SK-N-DZ (cell line): ENCODE measurements at regions not wholly inside any gene's neighbourhood (a gene's known extent, or its start where the extent isn't known, plus 50 kb on each side); places are given as distances from the start of the nearest gene placed in this dataset.
"Not testable (repeated sequence)": the region's sequence is repeated elsewhere in the genome, so short reads cannot be mapped to it uniquely, and the experiment has no call there.

Experiments
- DNase-seq: peaks from one replicate; pipeline ENCODE4 v3.0.0-alpha.2; 2015; ENCODE audit warnings: low spot score

DNA sequence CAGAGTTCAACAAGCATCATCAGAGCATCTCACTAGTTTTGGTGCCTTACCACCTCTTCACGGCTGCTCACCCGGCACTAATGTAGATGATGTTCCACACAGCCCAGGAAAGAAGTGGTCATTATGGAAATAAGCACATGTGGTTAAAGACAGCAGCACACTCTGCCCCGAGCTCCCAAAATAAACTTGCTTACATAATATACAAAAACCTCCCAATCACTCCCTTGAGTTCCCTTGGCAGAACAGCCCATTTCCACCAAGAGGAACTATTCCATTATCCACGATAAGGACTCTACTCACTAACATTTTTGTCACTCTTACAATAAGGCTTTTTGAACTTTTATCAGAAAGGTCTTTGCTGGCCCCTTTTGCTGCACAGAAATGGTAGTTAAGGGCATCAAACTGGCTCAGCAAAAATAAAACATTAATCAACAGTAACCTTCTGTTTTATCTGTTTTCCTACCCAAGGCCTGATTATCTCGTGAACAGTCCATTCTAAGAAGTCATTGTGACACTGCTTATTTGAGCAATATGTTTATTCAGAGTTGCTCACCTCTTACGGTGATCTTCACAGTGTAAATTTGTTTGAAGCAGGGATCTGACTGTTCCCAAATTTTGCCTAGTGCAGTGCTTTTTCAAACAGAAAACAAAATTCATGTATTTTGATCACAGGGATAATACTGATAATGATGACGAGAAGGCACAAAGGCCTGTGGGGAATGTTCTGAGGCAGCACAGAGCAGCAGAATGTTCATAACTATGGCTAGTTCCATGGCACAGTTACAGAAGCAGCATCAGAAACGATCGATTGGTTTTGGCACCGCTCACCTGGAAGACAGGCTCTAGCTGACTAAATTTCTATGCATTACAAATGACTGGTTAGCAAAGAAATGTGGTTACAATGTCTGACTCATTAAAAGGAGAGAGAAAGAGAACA is 399.8 kb upstream of the PIK3R1 start:
- DNase-seq = no peak

GRCh38 chr5:67814569-67815311 is 400.8 kb upstream of the PIK3R1 start:
- no peak for DNase-seq

DNA sequence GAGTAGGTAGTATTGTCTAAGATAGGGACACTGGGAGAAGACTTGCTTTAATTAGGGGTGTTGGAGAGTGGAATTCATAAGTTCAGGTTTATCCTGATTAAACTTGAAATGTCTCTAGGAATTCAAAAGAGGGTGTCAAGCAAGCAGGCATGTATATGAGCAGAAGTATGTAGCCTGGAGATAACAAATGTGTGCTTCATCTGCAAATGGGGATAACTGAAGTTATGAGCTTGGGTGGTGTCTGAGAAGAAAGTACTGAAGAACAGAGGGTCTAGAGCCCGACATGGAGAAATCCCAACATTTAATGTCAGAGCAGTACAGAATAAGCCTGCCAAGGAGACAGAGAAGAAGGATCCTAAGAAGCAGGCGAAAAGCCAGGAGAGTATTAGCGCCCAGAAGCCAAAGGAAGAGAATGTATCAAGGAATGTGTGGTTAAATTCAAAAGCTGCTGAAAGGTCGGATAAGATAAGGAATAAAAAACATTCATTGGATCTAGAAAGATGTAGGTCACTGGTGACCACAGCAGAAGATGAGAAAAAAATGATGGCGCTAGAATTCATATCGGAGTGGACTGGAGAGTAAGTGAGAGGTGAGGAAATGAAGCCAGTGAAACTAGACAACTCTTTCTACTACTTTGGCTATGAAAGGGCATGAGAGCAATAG is 401.5 kb upstream of the PIK3R1 start:
- DNase-seq = no peak

GRCh38 chr5:67809589-67809988 is 406.0 kb upstream of the PIK3R1 start:
- no peak for DNase-seq

DNA sequence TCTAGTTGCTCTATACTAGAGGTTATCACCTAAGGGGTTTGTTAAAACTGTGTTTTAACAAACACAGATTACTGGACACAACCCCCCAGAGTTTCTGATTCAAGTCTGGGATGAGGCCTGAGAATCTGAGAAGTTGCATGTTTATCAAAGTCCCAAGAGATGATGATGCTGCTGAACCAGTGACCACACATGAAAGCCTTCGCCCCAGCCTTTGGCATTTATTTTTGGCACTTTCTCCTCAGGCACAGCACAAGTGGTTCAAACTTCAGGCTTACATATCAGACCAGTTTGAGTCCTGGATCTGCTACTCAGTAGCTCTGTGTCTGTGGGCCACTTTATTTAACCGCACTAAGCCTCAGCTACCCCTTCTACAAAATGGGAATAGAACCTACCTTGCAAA is 407.2 kb upstream of the PIK3R1 start:
- no peak for DNase-seq

GRCh38 chr5:67807439-67807888 is 408.1 kb upstream of the PIK3R1 start:
- DNase-seq = no peak

- DNase-seq = peak; percentile 23
Observed at GRCh38 chr5:67806654-67807438, 408.7 kb upstream of the PIK3R1 start.

- DNase-seq = peak; percentile 25
Observed at GRCh38 chr5:67805666-67806348, 409.7 kb upstream of the PIK3R1 start.

DNA sequence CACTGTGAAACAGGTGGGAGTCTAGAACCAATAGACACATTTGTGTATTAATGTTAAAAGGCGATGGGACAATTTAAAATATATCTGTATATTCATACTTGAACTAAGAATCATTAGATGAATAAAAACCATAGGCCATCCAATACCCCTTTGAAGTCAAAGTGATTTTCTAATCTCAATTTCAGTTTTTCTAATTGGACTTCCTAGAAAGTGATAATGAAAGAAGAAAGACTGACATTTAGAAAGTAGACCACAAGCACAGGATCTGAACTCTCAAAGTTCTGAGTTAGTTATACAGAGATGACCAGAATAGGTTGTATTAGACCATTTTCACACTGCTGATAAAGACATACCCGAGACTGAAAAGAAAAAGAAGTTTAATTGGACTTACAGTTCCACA is 412.8 kb upstream of the PIK3R1 start:
- DNase-seq = no peak

GRCh38 chr5:67799732-67800234 is 415.8 kb upstream of the PIK3R1 start:
- no peak for DNase-seq

DNA sequence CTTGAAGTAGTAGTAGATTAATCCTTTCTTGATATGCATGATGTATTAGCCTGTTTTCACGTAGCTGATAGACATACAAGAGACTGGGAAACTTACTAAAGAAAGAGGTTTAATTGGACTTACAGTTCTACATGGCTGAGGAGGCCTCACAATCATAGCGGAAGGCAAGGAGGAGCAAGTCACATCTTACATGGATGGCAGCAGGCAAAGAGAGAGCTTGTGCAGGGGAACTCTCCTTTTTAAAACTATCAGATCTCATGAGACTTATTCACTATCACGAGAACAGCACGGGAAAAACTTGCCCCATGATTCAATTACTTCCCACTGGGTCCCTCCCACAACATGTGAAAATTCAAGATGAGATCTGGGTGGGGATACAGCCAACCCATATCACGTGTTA is 417.1 kb upstream of the PIK3R1 start:
- DNase-seq = not testable (repeated sequence)

- no peak for DNase-seq
Observed at GRCh38 chr5:67795781-67796477, 419.6 kb upstream of the PIK3R1 start.

DNA sequence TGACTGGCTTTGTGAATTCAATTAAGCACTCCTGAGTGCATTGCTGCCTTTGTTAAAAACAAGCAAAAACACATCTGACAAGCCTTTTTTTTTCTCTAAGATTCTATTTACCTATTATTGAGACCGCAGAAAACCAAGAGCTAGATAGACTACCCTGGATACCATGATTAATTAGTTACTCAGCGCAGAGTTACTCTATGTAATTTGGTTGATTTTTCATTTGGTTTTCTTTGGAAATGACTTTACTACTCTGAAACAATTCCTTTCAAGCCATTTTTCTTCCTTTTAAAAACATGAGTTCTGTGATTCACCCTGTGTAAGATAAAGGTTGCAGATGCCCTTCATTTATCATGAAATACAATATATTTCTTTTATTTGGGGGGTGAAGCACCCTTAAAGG is 421.6 kb upstream of the PIK3R1 start:
- DNase-seq = no peak

- no peak for DNase-seq
Observed at GRCh38 chr5:67793418-67793817, 422.1 kb upstream of the PIK3R1 start.

- no peak for DNase-seq
Observed at GRCh38 chr5:67792891-67793290, 422.7 kb upstream of the PIK3R1 start.

DNA sequence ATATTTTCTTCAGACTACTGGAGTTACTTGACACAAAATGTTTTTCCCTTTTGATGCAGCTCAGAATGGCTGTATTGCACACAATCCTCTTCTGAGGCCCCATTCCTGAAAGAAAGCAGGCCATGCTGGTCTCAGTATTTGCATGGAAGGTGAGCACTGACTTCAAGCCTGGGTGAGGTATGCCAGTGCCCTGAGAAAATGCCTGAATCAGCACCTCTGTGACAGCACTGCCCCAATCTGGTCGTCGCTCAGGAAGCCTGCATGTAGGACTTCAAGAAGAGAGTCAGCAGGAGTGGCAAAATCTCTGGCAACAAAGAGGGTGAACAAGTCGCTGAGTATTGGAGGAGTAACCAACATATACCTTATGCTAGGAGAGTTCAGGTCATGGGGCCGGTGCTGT is 425.2 kb upstream of the PIK3R1 start:
- DNase-seq = no peak

- DNase-seq = not testable (repeated sequence)
Observed at GRCh38 chr5:67779893-67780623, 435.5 kb upstream of the PIK3R1 start.

DNA sequence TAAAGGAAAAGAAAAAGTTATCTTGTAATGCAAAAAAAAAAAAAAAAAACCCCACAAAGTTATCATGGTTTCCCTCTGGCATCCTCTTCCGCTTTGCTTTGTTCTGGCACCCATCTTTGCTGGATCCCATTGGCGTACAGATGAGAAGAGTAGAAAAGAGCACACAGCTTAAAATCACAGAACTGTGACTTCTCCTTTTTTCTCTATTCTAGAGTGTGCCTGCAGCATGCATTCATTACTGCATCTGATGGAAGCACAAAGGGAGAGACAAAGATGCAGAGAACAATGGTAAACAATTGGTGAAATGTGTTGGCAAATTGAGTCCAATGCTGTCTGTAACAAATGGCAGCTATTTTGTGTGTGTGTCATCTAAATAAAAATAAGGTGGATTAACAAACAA is 440.8 kb upstream of the PIK3R1 start:
- DNase-seq = no peak

DNA sequence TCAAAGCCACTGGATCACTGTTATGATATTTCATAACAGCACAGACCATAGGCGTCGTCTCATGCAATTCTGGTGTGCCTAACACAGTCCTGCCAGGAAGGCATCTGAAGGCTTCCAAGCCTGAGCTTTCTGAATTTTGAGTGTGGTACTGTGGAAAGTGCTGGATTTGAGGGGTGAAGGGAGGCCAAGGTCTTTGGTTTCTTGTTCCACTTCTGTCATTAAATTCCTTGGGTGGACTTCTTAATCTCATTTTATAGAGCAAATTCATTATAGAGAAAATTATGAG is 441.3 kb upstream of the PIK3R1 start:
- DNase-seq = no peak
